A549 (cell line): ENCODE measurements at regions not wholly inside any gene's neighbourhood (a gene's known extent, or its start where the extent isn't known, plus 50 kb on each side); places are given as distances from the start of the nearest gene placed in this dataset.

ENCODE experiments used
- CEBPB ChIP-seq, 2 experiments: fragments of >200 bp in 1 of 2; sonication (Bioruptor Twin) in 1 of 2; formaldehyde crosslinking in 1 of 2; IDR thresholded peaks; 2 replicates each; pipeline ENCODE4 v1.6.1; 2012 to 2016
- CTCF ChIP-seq: fragments of >200 bp; sonication (Bioruptor Twin); formaldehyde crosslinking; IDR thresholded peaks from 3 replicates; pipeline ENCODE4 v1.5.1; 2016
- EP300 ChIP-seq, 2 experiments: fragments of >200 bp; sonication (Bioruptor Twin); formaldehyde crosslinking; IDR thresholded peaks; 2 replicates in 1 of 2; 3 replicates in 1 of 2; pipeline ENCODE4 v1.6.1; 2016 to 2017
- HOXB13 ChIP-seq: fragments of 250-450 bp; sonication (Bioruptor Pico); IDR thresholded peaks from 2 replicates; pipeline ENCODE4 v1.5.0; 2020; ENCODE audit warnings: low read depth, mild to moderate bottlenecking, moderate library complexity
- JUN ChIP-seq, 2 experiments: fragments of >200 bp; sonication (Bioruptor Twin); formaldehyde crosslinking; IDR thresholded peaks; 2 replicates in 1 of 2; 3 replicates in 1 of 2; pipeline ENCODE4 v1.6.1; 2016 to 2017
- NFE2L2 ChIP-seq: fragments of 150-350 bp; conservative IDR thresholded peaks from 2 replicates; pipeline ENCODE4 v1.6.1; 2014; ENCODE audit warnings: low read length
- NR3C1 ChIP-seq: fragments of >200 bp; sonication (Bioruptor Twin); formaldehyde crosslinking; IDR thresholded peaks from 3 replicates; pipeline ENCODE4 v1.6.1; 2017
- POLR2A ChIP-seq: IDR thresholded peaks from 2 replicates; pipeline ENCODE4 v1.6.1; 2012; ENCODE audit warnings: mild to moderate bottlenecking, low read length
- SMC3 ChIP-seq: fragments of >200 bp; sonication (Bioruptor Twin); formaldehyde crosslinking; IDR thresholded peaks from 3 replicates; pipeline ENCODE4 v1.6.1; 2018; ENCODE audit warnings: inconsistent platforms
- TF ChIP-seq, protein P1 (sequence below): fragments of 200-600 bp; sonication (generic); IDR thresholded peaks from 2 replicates; pipeline ENCODE4 v1.6.1; 2016; ENCODE audit warnings: antibody characterized with exemption, mild to moderate bottlenecking, moderate library complexity

- TF ChIP-seq CTCF (no peak), POLR2A (no peak), EP300 (IDR thresholded peaks at IDR 0.05) (no peak), SMC3 (no peak), NR3C1 (no peak), NFE2L2 (no peak), HOXB13 (CRISPR knock-in tag) (no peak), CEBPB (IDR thresholded peaks at IDR 0.05) (no peak), JUN (IDR thresholded peaks at IDR 0.05) (no peak)
- TF ChIP-seq, protein P1, sequence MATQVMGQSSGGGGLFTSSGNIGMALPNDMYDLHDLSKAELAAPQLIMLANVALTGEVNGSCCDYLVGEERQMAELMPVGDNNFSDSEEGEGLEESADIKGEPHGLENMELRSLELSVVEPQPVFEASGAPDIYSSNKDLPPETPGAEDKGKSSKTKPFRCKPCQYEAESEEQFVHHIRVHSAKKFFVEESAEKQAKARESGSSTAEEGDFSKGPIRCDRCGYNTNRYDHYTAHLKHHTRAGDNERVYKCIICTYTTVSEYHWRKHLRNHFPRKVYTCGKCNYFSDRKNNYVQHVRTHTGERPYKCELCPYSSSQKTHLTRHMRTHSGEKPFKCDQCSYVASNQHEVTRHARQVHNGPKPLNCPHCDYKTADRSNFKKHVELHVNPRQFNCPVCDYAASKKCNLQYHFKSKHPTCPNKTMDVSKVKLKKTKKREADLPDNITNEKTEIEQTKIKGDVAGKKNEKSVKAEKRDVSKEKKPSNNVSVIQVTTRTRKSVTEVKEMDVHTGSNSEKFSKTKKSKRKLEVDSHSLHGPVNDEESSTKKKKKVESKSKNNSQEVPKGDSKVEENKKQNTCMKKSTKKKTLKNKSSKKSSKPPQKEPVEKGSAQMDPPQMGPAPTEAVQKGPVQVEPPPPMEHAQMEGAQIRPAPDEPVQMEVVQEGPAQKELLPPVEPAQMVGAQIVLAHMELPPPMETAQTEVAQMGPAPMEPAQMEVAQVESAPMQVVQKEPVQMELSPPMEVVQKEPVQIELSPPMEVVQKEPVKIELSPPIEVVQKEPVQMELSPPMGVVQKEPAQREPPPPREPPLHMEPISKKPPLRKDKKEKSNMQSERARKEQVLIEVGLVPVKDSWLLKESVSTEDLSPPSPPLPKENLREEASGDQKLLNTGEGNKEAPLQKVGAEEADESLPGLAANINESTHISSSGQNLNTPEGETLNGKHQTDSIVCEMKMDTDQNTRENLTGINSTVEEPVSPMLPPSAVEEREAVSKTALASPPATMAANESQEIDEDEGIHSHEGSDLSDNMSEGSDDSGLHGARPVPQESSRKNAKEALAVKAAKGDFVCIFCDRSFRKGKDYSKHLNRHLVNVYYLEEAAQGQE: no peak
These were observed 319.8 kb upstream of the C1orf174 start for GRCh38 chr1:4219826-4220225.
